Hematopoietic multipotent progenitor cell treated with erythropoietin and hydrocortisone succinate and interleukin-3 and kit ligand, for 8 days (in vitro differentiated cells): ENCODE measurements at regions not wholly inside any gene's neighbourhood (a gene's known extent, or its start where the extent isn't known, plus 50 kb on each side); places are given as distances from the start of the nearest gene placed in this dataset.

Experiments
- DNase-seq: peaks from one replicate; pipeline ENCODE4 v3.0.0-alpha.2; 2015

DNA sequence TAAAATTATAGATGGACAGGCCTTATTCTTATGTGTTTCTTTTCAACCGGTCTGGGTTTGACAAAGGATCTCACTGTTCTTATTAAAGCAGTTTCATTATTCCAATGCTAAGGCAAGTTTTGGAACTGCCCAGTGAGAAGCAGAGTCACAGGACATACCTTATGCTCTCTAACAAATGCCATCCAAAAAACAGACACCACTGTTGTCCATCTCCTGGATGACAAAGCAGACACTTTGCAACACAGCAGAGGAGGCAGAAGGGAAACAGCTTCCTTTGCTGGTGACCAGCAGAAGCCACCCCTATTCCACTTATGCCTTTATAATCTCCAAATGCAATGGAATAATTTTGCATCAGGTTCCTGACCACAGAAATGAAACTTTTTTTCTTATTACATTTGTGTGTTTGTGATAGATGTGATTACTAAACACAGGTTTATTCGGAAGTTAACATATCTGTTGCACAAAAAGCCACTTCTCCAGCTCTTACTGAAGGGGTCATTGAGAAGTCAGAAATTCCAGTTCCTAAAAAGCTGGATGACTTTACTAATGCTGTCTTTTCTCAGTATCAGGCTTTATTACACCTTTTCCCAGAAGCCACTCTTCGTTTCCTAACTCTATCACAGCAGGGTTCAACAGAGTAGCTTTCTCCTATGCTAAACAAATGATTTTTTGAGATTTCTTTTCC lies 115.6 kb downstream of the BTG1 start:
- DNase-seq, result no peak

DNA sequence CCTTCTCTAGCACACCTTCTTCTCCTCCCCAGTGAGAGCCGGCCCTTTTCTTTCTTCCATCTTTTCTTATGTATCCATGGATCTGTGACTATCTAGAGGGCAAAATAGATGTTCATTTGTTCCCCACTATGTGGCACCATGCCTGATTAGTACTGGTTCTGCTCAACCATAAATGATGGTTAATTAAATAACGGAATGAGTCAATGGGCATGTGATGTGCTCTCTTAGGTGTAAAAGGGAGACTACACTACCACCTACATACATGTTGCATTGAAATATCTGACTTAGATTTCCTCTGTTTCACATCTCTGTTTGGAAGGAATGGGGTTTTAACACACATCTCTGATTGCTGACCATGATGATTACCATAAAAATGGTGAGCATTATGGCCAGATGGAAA lies 116.5 kb downstream of the BTG1 start:
- DNase-seq, result no peak

DNA sequence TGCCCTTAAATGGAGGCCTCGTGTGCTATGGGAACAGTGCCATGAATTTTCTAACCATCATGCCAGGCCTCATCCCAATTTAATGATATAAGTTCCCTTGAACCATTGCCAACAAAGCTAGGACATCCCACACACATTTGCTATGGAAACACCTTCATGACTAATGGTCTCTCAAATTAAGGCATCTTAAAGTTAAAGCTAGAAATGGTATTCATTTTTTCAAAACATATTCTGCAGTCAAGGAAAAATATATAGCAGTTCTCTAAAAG lies 117.3 kb downstream of the BTG1 start:
- no peak for DNase-seq

DNA sequence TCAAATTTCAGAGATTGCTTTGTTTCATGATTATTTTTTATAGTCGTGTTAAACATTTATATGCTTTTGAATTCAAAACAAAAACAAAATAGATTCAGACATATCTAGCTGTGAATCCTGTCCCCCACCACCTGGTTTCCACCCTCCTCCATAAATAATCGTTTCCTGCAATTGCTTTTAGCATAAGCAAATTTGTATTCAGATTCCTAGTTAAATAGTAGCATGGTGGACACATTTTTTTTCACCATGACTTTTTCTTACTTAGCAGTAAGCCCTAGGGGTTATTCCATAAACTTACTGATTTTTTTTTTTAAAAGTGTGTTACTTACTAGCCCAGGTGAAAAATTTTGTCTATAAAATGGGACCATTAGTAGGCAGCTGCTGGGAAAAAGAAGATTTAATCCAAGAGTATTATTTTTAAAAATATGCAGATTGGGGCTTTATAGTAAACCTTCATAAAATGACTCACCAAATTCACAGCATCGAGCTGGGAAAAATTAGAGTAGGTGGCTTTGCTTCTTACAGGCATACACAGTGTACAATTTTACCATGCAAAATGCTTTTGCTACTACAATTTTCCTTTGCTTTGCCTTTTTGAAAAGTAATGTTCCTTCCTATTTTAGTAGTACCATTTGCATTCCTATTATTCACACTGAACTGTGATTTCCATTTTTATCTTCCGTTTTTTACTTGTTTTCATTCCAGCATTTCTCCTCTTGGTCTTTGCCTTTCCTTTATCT lies 117.8 kb downstream of the BTG1 start:
- DNase-seq, result no peak

DNA sequence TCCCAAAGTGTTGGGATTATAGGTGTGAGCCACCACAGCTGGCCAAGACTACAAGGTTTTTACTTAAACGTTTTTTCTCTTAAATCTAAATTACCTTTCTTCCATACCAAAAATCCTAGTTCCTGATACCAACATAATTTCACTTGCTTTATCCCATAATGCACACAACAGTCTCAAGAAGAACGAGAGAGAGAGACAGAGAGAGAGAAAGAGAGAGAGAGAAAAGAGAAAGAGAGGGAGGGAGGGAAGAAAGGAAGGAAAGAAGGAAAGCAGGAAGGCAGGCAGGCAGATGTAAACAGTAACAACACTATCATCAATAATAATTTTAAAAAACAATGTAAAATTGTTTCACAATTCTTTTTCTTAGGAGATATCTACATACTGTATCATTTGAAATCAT lies 118.4 kb downstream of the BTG1 start:
- DNase-seq, result no peak

DNA sequence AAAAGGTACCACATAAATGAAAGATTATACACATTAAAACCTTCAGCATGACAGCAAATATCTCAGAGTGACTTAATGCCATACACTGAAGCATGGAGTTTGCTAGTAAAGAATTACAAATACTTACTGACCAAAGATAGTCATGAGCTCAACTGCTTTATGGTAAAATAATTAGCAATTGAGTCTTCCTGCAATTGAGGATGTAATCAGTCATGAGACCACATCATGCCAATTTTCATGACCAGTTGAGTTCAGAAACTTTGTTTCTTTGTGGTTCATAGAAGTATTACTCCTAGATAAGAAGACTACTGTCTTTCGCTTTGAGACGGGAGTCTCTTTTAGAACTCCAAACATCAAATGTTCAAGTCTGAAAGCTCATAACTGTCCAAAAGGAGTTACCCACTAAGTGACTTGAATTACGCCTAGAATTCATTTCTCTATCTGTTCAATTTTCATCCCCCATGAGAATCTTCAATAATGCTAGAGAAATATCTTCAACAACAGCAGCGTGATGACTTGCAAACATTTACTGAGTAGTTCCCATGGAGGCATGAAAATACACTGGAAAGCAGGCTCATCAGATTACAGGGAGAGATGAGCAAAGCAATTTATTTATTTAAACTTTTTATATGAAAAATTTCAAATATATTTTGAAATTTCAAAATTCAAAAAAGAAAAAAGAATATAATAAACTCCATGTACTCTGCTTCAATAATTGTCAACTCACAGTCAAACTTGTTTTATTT lies 120.0 kb downstream of the BTG1 start:
- DNase-seq, result no peak

DNA sequence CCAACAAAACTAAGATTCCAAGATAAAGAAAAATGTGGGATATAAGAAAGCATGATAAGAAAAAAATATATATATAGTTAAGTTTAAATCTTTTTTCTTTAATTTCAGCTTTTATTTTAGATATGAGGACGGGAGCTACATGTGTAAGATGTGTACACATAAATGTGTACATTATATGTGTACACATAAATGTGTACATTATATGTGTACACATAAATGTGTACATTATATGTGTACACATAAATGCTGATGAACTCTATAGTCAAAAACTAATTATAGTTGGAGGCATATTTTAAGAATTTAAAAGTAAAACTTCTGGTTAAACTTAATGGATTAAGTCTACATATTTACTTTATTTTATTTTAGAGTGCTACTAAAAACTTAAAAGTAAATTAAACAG lies 123.6 kb downstream of the BTG1 start:
- DNase-seq, result no peak

DNA sequence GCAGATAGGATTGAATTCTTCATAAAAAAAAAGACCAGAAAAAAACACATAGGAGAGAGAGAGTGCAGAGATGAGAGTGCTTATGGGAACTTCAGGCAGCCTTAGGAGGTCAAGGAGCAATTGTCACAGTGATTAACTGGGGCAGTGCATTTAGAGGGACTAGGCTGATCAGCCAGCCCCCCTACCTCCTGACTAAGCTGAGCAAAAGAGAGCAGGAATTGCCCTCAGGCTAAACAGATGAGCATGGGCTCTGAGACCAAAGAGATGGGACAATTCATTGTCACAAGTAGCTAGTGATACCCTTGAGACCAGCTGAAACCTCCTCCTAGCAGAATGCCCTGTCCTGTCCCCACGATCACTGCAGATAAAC lies 124.0 kb downstream of the BTG1 start:
- no peak for DNase-seq

DNA sequence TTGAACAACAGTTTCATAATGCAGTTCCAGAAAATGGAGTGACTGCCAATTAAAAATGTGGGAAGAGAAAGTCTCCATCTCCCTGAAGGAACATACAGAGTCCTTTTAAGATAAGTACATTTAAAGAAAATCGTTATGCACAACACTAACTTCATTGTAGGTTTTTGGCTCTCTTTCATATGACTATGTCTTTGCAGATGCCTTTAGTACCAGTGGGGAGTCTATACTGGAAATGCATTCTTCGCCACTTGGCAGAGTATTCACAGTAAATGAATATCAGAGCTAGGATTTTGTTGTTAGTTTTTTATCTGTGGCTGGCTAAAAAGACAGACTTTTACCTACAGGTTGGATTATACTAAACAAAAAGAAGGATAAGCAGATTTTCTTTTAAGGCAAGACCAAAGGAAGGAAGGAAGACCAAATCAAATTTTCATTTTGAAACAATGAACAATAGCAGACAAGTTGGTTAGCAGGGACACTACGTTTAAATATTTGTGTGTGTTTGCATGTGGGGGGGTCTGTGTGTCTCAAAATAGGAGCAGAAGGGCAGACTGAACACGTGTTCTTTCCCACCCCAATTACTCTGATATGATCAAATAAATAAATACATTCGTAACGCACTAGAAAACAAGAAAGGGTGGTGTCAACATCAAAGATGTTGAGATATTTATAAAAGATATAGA lies 124.5 kb downstream of the BTG1 start:
- no peak for DNase-seq

DNA sequence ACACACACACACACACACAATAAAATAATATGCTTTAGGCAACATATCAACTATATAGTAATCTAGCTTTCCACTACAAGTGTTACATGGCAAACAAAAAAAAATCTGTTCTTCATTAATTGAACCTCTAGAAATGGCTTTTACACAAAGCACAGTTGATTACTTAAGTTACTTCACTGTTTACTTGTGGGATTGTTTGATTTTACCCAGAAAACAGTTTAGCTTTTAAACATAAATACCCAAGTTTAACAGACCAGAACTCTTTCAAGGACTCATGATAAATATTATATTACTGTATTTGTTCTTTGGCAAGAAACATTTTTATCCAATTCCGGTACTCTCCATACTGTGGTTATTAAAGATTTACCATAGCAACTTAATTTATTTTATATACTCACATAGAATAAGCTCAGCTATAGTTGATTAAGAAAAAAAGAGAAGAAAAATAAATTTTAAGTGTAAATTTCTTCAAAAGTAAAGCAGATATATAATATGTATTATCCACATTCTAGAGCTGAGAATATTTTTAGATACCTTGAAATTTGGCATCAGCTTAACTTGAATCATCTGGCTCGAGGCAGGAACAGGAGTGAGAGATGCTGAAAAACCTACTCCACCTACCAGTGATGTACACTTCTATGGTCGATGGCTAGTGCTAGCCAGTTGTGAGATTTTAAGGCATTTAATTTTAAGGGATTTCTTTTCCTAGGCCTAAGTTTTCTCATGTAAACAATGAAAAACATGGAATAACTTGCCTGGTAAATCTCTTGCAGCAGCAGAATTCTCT lies 126.0 kb downstream of the BTG1 start:
- DNase-seq, result no peak

DNA sequence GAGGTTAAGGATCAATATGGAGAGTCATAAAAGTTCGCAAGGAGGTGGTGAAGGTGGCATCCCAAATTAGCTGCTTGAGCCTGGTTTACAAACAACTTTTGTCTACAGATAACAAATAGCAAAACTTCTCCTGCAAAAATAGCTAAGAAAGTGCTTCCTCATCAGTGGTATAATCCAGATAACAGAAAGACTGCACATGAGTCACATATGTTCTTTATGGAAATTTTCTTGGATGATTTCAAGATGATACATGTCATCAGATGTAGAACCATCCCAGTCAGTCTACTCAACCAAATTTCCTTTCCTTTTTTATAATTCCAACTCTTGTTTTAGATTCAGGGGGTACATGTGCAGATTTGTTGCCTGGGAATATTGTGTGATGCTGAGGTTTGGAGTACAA lies 133.0 kb downstream of the BTG1 start:
- no peak for DNase-seq

DNA sequence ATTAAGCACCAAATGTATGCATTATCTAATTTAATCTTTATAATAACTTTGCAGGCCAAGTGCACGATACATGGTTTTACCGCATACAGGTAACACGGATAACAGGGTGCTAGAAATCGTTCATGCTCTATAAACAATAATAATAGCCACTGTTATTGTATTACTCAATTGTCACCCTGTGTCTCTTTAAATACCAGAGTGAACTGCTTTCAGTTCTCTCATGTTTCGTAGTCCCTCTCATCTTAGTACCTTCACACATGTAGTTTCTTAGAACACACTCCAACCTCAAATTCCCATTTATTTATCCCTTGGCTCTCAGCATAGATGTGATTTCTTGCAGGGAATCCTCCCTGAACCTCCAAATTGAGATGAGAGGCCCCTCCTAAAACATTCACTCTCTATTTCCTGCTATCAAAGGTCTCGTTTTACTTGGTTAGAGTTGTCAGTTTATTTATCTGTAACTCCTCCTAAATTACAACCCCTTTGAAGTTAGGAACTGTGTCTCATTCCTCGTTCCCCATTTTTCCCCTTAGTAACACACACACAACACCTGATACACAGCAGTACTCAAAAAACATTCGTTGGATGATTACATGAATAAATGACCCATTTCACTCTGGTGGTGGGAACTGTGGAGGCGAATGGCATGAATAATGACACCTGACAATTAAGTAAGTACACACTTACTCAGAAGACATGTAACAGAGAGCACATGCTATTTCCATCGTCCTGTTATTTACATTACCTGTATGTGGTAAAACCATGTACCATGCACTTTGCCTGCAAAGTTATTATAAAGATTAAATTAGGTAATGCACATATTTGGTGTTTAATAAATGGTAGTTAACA lies 134.6 kb downstream of the BTG1 start:
- no peak for DNase-seq

DNA sequence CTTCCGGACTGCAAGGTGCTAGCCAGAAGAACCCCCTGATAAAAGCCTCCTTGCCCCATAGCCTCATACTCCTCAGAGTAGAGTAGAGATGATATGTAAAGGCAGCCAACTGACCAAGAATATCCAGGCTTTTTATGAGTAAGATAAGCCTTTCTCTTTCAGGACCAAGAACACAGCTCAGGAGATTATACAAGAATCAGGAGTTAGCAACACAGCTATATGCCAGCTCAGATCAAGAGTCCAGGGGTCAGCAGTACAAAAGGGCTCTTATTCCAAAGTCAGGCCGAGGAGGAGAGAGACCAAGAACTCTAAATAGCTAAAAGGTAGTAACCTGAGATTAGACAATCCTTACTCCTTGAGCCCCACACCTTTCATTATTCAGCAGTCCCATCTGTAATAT lies 135.3 kb downstream of the BTG1 start:
- no peak for DNase-seq

DNA sequence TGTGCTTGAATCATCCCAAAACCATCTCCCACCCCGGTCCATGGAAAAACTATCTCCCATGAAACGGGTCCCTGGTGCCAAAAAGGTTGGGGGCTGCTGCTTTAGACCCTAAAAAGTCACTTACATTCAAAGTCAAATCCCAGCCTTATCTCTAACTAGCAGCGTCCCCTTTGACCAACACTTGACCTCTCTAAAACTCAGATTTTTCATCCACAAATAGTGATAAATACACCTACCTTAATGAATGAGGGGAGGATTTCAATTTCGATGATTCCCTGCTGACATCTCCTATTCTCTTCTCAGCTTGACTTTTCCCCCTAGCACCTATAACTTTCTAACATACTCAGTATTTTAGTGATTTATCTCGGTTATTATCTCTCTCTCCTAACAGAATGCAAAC lies 137.3 kb downstream of the BTG1 start:
- no peak for DNase-seq

DNA sequence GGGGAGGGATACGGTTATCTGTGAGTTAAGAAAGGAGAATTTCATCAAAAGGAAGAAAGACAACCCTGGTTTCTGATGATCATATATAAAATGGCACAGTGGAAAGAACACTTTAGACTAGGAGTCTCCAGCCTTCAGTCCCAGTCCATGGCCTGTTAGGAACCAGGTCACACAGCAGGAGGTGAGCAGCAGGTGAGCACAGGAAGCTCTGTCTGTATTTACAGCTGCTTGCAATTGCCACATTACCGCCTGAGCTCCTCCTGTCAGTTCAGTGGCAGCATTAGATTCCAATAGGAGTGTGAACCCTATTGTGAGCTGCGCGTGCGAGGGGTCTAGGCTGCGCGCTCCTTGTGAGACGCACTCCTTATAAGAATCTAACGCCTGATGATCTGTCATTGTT lies 137.9 kb downstream of the BTG1 start:
- no peak for DNase-seq

DNA sequence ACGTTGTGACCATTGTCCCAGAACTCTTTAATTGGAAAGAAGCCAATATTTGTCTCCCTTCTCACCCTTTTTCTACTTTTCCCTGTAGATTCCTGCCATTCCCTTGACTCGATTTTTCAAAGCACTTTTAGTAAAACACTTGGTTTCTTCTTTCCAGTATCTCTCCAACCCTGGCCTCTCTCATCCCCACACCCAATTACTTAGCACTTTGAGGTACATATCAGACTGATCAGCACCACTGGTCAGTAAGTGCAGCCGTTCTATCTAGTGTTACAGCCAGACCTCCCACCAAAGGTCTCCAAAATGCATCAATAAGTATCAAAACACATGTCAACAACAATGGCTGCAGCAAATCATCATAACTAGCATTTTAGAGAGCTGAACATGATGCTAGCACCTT lies 141.9 kb downstream of the BTG1 start:
- no peak for DNase-seq

DNA sequence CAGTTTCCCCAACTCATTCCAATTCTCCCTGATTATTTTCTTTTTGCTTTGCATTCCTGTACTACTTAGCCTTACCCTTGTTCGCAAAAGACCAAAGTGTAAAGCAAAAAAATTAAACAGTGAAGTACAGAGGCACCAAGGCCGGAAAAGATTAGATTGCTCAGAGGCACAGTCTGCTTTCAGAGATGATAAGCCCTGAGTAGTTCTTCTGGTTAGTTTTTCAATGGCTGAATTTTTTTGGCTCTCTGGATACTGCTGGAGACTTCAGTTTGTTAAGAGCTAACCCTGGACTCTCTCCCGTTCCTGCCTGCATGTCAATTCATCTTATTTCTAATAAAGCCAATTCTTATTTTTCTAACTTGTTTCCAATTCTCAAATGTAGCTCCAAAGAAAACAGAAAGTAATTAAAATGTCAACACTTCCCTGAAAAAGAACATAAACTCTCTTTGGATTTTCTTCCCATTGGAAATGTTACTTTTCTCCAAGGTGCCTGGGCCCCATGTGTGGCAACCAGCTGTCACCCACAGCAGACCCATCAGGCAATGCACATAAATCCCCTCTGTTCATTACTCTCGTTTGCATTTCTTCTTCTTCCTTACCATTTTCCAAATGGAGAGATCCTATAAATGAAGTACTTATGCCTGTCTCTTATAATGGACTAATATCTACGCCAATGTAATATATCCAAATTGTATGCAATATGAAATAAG lies 142.8 kb downstream of the BTG1 start:
- peak; percentile 3 for DNase-seq

DNA sequence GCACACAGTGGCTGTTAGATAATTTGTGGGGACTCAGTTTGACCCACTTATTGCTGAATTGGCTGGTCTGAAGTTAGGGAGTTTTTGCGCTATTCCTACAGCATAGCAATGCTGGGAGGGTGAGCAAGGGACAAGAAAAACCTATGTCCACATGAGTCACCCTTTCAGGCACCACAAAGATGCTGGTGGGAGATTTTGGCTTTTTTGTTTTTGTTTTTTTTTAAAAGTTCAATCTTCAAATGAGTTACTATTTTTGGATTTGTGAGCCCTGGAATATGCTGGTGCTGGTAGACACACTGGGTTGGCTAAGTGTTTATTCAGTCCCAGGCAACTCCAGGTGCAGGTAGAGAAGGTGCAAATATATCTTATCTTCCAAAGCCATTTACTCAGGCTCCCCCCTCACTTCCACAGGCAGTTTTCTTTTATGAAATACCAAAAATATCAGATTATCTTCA lies 143.4 kb downstream of the BTG1 start:
- DNase-seq, result no peak

DNA sequence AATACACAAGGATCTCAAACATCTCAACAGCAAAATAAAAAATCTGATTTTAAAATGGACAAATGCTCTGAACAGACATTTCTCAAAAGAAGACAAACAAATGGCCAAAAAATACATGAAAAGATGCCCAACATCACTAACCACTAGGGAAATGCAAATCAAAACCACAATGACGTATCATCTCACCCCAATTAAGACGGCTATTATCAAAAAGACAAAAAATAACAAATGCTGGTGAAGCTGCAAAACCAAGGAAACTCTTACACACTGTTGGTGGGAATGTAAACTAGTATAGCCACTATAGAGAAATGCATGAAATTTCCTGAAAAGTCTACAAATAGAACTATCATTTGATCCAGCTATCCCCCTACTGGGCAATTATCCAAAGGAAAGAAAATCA lies 145.0 kb downstream of the BTG1 start:
- no peak for DNase-seq

DNA sequence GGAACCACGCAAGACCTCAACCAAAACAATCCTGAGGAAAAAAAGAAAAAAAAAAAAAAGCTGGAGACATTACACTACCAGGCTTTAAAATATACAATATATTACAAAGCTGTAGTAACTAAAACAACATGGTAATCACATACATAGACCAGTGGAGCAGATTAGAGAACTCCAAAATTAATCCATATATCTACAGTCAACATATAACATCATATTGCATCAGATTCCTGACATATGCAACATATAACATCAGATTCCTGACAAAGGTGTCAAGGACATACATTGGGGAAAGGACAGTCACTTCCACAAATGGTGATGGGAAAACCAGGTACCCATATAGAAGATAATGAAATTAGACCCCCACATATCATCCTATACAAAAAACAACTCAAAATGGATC lies 145.8 kb downstream of the BTG1 start:
- DNase-seq, result no peak

DNA sequence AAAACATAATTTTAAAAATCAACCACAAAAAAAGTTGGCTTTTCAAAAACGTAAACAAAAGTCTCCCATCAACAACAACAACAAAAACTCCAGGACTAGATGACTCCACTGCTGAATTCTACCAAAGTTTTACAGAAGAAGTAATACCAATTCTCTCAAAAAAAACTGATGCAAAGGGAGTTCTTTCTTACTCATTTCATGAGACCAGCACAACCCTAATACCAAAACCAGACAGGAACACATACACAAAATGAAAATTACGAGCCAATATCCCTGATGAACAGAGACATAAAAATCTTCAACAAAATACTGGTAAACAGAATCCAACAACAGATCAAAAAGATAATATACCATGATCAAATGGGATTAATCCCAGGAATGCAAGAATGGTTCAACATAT lies 147.3 kb downstream of the BTG1 start:
- DNase-seq, result no peak
